ENCODE measurements at regions not wholly inside any gene's neighbourhood (a gene's known extent, or its start where the extent isn't known, plus 50 kb on each side); places are given as distances from the start of the nearest gene placed in this dataset.

DNA sequence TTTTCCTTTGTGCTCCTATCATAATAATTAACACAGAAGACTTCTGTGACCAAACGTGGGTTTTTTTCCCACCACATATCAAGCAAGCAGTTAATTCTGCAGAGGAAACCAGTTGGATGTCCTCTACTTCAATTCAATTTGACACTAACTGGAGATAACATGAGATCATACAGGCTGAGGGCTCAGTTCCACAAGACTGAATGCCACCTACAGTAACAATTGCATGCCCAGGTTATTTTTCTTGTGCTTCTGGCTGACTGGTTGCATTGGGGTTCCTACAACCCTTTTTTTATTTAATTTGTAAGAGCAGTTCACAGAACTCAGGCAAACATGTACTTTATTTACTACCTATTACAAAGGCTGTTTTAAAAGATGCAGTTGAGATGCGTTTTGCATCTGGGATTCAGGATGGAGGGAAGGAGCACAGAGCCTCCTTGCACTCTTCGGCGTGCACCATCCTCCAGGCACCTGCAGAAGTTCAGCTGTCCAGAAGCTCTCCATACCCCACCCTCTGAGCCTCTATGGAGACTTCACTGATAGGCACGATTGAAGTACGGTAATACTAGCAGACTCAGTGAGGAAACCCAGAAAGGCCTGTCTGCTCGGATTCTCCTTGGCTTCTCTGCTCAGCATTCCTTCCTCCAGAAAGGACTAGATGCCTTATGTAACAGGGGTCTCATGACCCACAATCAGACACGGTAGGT is 425.2 kb upstream of the CDH9 start:
- Histone ChIP-seq H3K9ac (ENCODE audit: low read depth, low read length) (no peak overlapping the region), H2AFZ (ENCODE audit: low read depth, low read length) (no peak overlapping the region)
- DNase-seq, result no peak

DNA sequence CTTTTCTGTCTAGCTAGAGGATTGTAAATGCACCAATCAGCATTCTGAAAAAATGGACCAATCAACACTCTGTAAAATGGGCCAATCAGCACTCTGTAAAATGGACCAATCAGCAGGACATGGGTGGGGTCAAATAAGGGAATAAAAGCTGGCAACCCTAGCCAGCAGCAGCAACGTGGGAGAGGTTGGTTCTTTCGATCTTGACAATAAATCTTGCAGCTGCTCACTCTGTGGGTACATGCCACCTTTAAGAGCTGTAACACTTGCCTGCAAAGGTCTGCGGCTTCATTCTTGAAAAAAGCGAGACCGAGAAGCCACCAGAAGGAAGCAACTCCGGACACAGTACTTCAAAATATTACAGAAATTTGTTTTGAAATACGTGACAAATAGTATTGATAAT is 424.6 kb upstream of the CDH9 start:
- Histone ChIP-seq H3K4me1 (ENCODE audit: insufficient read depth, low read length) (no peaks in the 10 kb centered on the region), H3K36me3 (ENCODE audit: insufficient read depth, low read length) (no peaks in the 10 kb centered on the region), H3K9ac (ENCODE audit: low read depth, low read length) (no peak overlapping the region), H4K20me1 (ENCODE audit: insufficient read depth, low read length) (no peaks in the 10 kb centered on the region), H3K27me3 (ENCODE audit: insufficient read depth, low read length, poor library complexity) (no peaks in the 10 kb centered on the region), H3K4me2 (ENCODE audit: insufficient read depth, low read length) (no peak overlapping the region), H2AFZ (ENCODE audit: low read depth, low read length) (no peak overlapping the region), H3K9me3 (ENCODE audit: insufficient read depth, low read length, severe bottlenecking) (peaks cover 2% of the 10 kb centered on the region), H3K27ac (ENCODE audit: low read length) (no peak overlapping the region), H3K4me3 (ENCODE audit: low read depth in 1 of 2, low read length in 2 of 2) (no peak overlapping the region), H3K79me2 (ENCODE audit: insufficient read depth, low read length) (no peaks in the 10 kb centered on the region)
- TF ChIP-seq, protein P1, sequence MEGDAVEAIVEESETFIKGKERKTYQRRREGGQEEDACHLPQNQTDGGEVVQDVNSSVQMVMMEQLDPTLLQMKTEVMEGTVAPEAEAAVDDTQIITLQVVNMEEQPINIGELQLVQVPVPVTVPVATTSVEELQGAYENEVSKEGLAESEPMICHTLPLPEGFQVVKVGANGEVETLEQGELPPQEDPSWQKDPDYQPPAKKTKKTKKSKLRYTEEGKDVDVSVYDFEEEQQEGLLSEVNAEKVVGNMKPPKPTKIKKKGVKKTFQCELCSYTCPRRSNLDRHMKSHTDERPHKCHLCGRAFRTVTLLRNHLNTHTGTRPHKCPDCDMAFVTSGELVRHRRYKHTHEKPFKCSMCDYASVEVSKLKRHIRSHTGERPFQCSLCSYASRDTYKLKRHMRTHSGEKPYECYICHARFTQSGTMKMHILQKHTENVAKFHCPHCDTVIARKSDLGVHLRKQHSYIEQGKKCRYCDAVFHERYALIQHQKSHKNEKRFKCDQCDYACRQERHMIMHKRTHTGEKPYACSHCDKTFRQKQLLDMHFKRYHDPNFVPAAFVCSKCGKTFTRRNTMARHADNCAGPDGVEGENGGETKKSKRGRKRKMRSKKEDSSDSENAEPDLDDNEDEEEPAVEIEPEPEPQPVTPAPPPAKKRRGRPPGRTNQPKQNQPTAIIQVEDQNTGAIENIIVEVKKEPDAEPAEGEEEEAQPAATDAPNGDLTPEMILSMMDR (IDR thresholded peaks at IDR 0.05; ENCODE audit: borderline replicate concordance, extremely low read depth, low read length, poor library complexity, severe bottlenecking), result no peak
- no peak for TF ChIP-seq EZH2 (IDR thresholded peaks at IDR 0.05; ENCODE audit: borderline replicate concordance, low read depth, low read length, severe bottlenecking)
- ATAC-seq (ENCODE audit: insufficient read depth, low read depth) (no peak), DNase-seq (no peak)

More for the DNA sequence above, 425.2 kb upstream of the CDH9 start:
- no peaks in the 10 kb centered on the region for H3K79me2 ChIP-seq (ENCODE audit: insufficient read depth, low read length)
- H3K4me1 ChIP-seq (ENCODE audit: insufficient read depth, low read length), result no peaks in the 10 kb centered on the region
- H3K4me2 ChIP-seq (ENCODE audit: insufficient read depth, low read length), result no peak overlapping the region
- H4K20me1 ChIP-seq (ENCODE audit: insufficient read depth, low read length), result no peaks in the 10 kb centered on the region
- no peaks in the 10 kb centered on the region for H3K36me3 ChIP-seq (ENCODE audit: insufficient read depth, low read length)
- H3K9me3 ChIP-seq (ENCODE audit: insufficient read depth, low read length, severe bottlenecking), result peaks cover 2% of the 10 kb centered on the region
- no peak overlapping the region for H3K27ac ChIP-seq (ENCODE audit: low read length)
- H3K4me3 ChIP-seq (ENCODE audit: low read depth in 1 of 2, low read length in 2 of 2), result no peak overlapping the region
- H3K27me3 ChIP-seq (ENCODE audit: insufficient read depth, low read length, poor library complexity), result no peaks in the 10 kb centered on the region
- TF ChIP-seq, protein P1 (IDR thresholded peaks at IDR 0.05; ENCODE audit: borderline replicate concordance, extremely low read depth, low read length, poor library complexity, severe bottlenecking), result no peak
- TF ChIP-seq EZH2 (IDR thresholded peaks at IDR 0.05; ENCODE audit: borderline replicate concordance, low read depth, low read length, severe bottlenecking), result no peak
- no peak for ATAC-seq (ENCODE audit: insufficient read depth, low read depth)

GRCh38 chr5:27458287-27458686 is 419.9 kb upstream of the CDH9 start:
- Histone ChIP-seq H3K27me3 (ENCODE audit: insufficient read depth, low read length, poor library complexity) (no peaks in the 10 kb centered on the region), H4K20me1 (ENCODE audit: insufficient read depth, low read length) (no peaks in the 10 kb centered on the region), H3K79me2 (ENCODE audit: insufficient read depth, low read length) (no peaks in the 10 kb centered on the region), H3K4me3 (ENCODE audit: low read depth in 1 of 2, low read length in 2 of 2) (no peak overlapping the region), H3K27ac (ENCODE audit: low read length) (no peak overlapping the region), H3K9me3 (ENCODE audit: insufficient read depth, low read length, severe bottlenecking) (peaks cover under 1% of the 10 kb centered on the region), H2AFZ (ENCODE audit: low read depth, low read length) (no peak overlapping the region), H3K4me2 (ENCODE audit: insufficient read depth, low read length) (no peak overlapping the region), H3K36me3 (ENCODE audit: insufficient read depth, low read length) (no peaks in the 10 kb centered on the region), H3K4me1 (ENCODE audit: insufficient read depth, low read length) (no peaks in the 10 kb centered on the region), H3K9ac (ENCODE audit: low read depth, low read length) (no peak overlapping the region)
- DNase-seq, result no peak
- ATAC-seq (ENCODE audit: insufficient read depth, low read depth), result no peak
- TF ChIP-seq, protein P1 (IDR thresholded peaks at IDR 0.05; ENCODE audit: borderline replicate concordance, extremely low read depth, low read length, poor library complexity, severe bottlenecking), result no peak

Data from DND-41 (cell line).